ENCODE measurements at regions not wholly inside any gene's neighbourhood (a gene's known extent, or its start where the extent isn't known, plus 50 kb on each side); places are given as distances from the start of the nearest gene placed in this dataset.

- H4K8ac ChIP-seq (ENCODE audit: low read depth, low read length) = no peak overlapping the region
- no peak overlapping the region for H2BK12ac ChIP-seq (ENCODE audit: low read length)
- H4K12ac ChIP-seq (ENCODE audit: low read depth, low read length) = no peak overlapping the region
- no peak overlapping the region for H3K27ac ChIP-seq (ENCODE audit: low read depth, low read length)
- no CpG with 5 or more reads among the region's 3 CpGs for WGBS (ENCODE audit: extremely low coverage, insufficient coverage, insufficient read length)
- H3K4me1 ChIP-seq (ENCODE audit: control insufficient read depth in 1 of 2, insufficient read depth in 2 of 2, low read length in 2 of 2) = no peaks in the 10 kb centered on the region
- no peak overlapping the region for H3K18ac ChIP-seq (ENCODE audit: low read length)
- H3K23ac ChIP-seq (ENCODE audit: low read length) = no peak overlapping the region
- no peak overlapping the region for H3K4me3 ChIP-seq (ENCODE audit: low read depth, low read length)
- H2AFZ ChIP-seq (ENCODE audit: insufficient read depth, low read length, poor library complexity) = no peak overlapping the region
- H3K27me3 ChIP-seq (ENCODE audit: insufficient read depth, low read length) = no peaks in the 10 kb centered on the region
- no peaks in the 10 kb centered on the region for H3K36me3 ChIP-seq (ENCODE audit: control insufficient read depth in 1 of 2, insufficient read depth in 2 of 2, low read length in 2 of 2)
- no peak overlapping the region for H3K9ac ChIP-seq (ENCODE audit: low read length)
- no peaks in the 10 kb centered on the region for H3K9me3 ChIP-seq (ENCODE audit: insufficient read depth, low read depth, low read length)
- no peak overlapping the region for H2BK5ac ChIP-seq (ENCODE audit: low read depth, low read length, poor library complexity)
- no peaks in the 10 kb centered on the region for H3K79me1 ChIP-seq (ENCODE audit: low read length)
- DNase-seq = no peak
- H3K79me2 ChIP-seq (ENCODE audit: control insufficient read depth, insufficient read depth, low read length, poor library complexity) = no peaks in the 10 kb centered on the region
- H3K4me2 ChIP-seq (ENCODE audit: low read length) = no peak overlapping the region
- no peak overlapping the region for H4K91ac ChIP-seq (ENCODE audit: low read depth, low read length)
- H2BK120ac ChIP-seq (ENCODE audit: insufficient read depth, low read length, poor library complexity) = no peak overlapping the region
- no peak overlapping the region for H3K14ac ChIP-seq (ENCODE audit: low read length)
- H2AK5ac ChIP-seq (ENCODE audit: low read length) = no peak overlapping the region
- no peak overlapping the region for H3K4ac ChIP-seq (ENCODE audit: low read depth, low read length)
Observed at GRCh38 chr6:71088166-71088565, 131.3 kb upstream of the B3GAT2 start.

DNA sequence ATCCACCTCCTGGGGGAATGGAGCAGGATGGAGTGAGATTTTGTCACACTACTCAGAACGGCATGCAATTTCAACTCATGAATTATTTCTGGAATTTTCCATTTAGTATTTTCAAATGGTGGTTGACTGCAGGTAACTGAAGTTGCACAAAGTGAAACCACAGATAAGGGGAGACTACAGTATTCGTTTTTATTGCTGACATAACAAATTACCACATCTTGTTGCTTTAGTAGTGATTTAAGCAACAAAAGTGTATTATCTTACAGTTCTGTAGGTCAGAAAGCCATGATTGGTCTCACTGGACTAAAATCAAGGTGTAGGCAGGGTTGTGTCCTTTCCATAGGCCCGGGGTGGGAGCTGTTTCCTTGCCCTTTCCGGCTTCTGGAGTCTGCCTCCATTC lies 133.4 kb upstream of the B3GAT2 start:
- Histone ChIP-seq H2AK5ac (ENCODE audit: low read length) (no peak overlapping the region), H2AFZ (ENCODE audit: insufficient read depth, low read length, poor library complexity) (no peak overlapping the region), H3K9ac (ENCODE audit: low read length) (no peak overlapping the region), H3K23ac (ENCODE audit: low read length) (no peak overlapping the region), H4K12ac (ENCODE audit: low read depth, low read length) (no peak overlapping the region), H4K8ac (ENCODE audit: low read depth, low read length) (no peak overlapping the region), H2BK120ac (ENCODE audit: insufficient read depth, low read length, poor library complexity) (no peak overlapping the region), H2BK5ac (ENCODE audit: low read depth, low read length, poor library complexity) (no peak overlapping the region), H3K79me1 (ENCODE audit: low read length) (no peaks in the 10 kb centered on the region), H3K4ac (ENCODE audit: low read depth, low read length) (no peak overlapping the region), H3K4me3 (ENCODE audit: low read depth, low read length) (no peak overlapping the region), H3K27ac (ENCODE audit: low read depth, low read length) (no peak overlapping the region), H3K4me1 (ENCODE audit: control insufficient read depth in 1 of 2, insufficient read depth in 2 of 2, low read length in 2 of 2) (no peaks in the 10 kb centered on the region), H3K27me3 (ENCODE audit: insufficient read depth, low read length) (no peaks in the 10 kb centered on the region), H3K18ac (ENCODE audit: low read length) (no peak overlapping the region), H3K9me3 (ENCODE audit: insufficient read depth, low read depth, low read length) (no peaks in the 10 kb centered on the region), H3K4me2 (ENCODE audit: low read length) (no peak overlapping the region), H2BK12ac (ENCODE audit: low read length) (no peak overlapping the region), H3K14ac (ENCODE audit: low read length) (no peak overlapping the region), H3K36me3 (ENCODE audit: control insufficient read depth in 1 of 2, insufficient read depth in 2 of 2, low read length in 2 of 2) (no peaks in the 10 kb centered on the region), H3K79me2 (ENCODE audit: control insufficient read depth, insufficient read depth, low read length, poor library complexity) (no peaks in the 10 kb centered on the region), H4K91ac (ENCODE audit: low read depth, low read length) (no peak overlapping the region)
- peak; percentile 11 to 64 for DNase-seq
- no CpG with 5 or more reads among the region's 4 CpGs for WGBS (ENCODE audit: extremely low coverage, insufficient coverage, insufficient read length)

DNA sequence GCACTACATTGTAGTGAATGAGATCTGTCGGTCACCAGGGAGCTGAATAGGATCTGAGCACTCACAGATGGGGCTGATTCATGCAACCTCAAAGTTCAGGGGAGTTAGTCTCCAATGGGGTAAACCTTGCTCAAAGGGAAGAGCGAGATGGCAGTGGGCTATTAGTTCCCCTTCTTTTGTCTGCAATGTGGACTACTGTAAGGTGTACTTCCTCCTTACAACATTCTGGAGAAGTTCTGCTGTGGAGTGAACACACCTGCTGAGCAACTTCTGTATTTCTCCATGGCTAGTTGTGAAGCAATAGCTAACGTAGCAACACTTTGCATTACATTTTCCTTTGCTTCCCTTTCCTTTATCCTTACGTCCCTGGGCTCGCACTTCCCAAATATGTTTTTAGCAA lies 134.3 kb upstream of the B3GAT2 start:
- H2BK5ac ChIP-seq (ENCODE audit: low read depth, low read length, poor library complexity) = no peak overlapping the region
- no peaks in the 10 kb centered on the region for H3K36me3 ChIP-seq (ENCODE audit: control insufficient read depth in 1 of 2, insufficient read depth in 2 of 2, low read length in 2 of 2)
- no peak overlapping the region for H3K23ac ChIP-seq (ENCODE audit: low read length)
- no peak overlapping the region for H2AK5ac ChIP-seq (ENCODE audit: low read length)
- no peak overlapping the region for H4K8ac ChIP-seq (ENCODE audit: low read depth, low read length)
- H3K4ac ChIP-seq (ENCODE audit: low read depth, low read length) = no peak overlapping the region
- H4K12ac ChIP-seq (ENCODE audit: low read depth, low read length) = no peak overlapping the region
- H3K9me3 ChIP-seq (ENCODE audit: insufficient read depth, low read depth, low read length) = no peaks in the 10 kb centered on the region
- H3K4me3 ChIP-seq (ENCODE audit: low read depth, low read length) = no peak overlapping the region
- H3K4me1 ChIP-seq (ENCODE audit: control insufficient read depth in 1 of 2, insufficient read depth in 2 of 2, low read length in 2 of 2) = no peaks in the 10 kb centered on the region
- H2AFZ ChIP-seq (ENCODE audit: insufficient read depth, low read length, poor library complexity) = no peak overlapping the region
- H3K79me1 ChIP-seq (ENCODE audit: low read length) = no peaks in the 10 kb centered on the region
- peak in 1 of 2 donors; percentile 6 for DNase-seq
- no peak overlapping the region for H2BK12ac ChIP-seq (ENCODE audit: low read length)
- no peak overlapping the region for H3K14ac ChIP-seq (ENCODE audit: low read length)
- H3K79me2 ChIP-seq (ENCODE audit: control insufficient read depth, insufficient read depth, low read length, poor library complexity) = no peaks in the 10 kb centered on the region
- WGBS (ENCODE audit: extremely low coverage, insufficient coverage, insufficient read length) = no CpG with 5 or more reads among the region's 5 CpGs
- no peaks in the 10 kb centered on the region for H3K27me3 ChIP-seq (ENCODE audit: insufficient read depth, low read length)
- H2BK120ac ChIP-seq (ENCODE audit: insufficient read depth, low read length, poor library complexity) = no peak overlapping the region
- H4K91ac ChIP-seq (ENCODE audit: low read depth, low read length) = no peak overlapping the region
- no peak overlapping the region for H3K9ac ChIP-seq (ENCODE audit: low read length)
- no peak overlapping the region for H3K27ac ChIP-seq (ENCODE audit: low read depth, low read length)
- no peak overlapping the region for H3K18ac ChIP-seq (ENCODE audit: low read length)
- H3K4me2 ChIP-seq (ENCODE audit: low read length) = no peak overlapping the region

DNA sequence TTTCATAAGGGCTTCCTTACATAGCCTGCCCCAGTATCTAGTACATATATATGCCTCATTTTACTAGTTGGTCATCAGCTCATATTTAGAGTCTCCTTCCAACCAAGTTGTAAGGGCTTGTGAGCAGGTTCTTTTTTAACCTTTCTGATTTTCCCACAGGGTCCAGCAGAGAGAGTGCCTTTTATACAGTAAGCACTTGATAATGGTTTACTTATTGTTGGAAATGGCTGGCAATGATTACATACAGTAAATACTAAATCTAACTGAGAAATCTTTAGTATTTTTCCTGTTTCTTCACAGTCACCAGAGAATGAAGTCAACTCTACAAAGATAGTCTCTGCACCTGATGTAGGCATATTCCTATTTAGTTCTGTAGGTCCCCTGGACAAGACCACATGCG lies 135.1 kb upstream of the B3GAT2 start:
- Histone ChIP-seq H3K9ac (ENCODE audit: low read length) (no peak overlapping the region), H3K23ac (ENCODE audit: low read length) (no peak overlapping the region), H3K79me1 (ENCODE audit: low read length) (no peaks in the 10 kb centered on the region), H4K91ac (ENCODE audit: low read depth, low read length) (no peak overlapping the region), H3K4me1 (ENCODE audit: control insufficient read depth in 1 of 2, insufficient read depth in 2 of 2, low read length in 2 of 2) (no peaks in the 10 kb centered on the region), H3K9me3 (ENCODE audit: insufficient read depth, low read depth, low read length) (no peaks in the 10 kb centered on the region), H3K27ac (ENCODE audit: low read depth, low read length) (no peak overlapping the region), H3K14ac (ENCODE audit: low read length) (no peak overlapping the region), H3K79me2 (ENCODE audit: control insufficient read depth, insufficient read depth, low read length, poor library complexity) (no peaks in the 10 kb centered on the region), H3K27me3 (ENCODE audit: insufficient read depth, low read length) (no peaks in the 10 kb centered on the region), H2BK5ac (ENCODE audit: low read depth, low read length, poor library complexity) (no peak overlapping the region), H2BK120ac (ENCODE audit: insufficient read depth, low read length, poor library complexity) (no peak overlapping the region), H2AK5ac (ENCODE audit: low read length) (no peak overlapping the region), H2BK12ac (ENCODE audit: low read length) (no peak overlapping the region), H3K36me3 (ENCODE audit: control insufficient read depth in 1 of 2, insufficient read depth in 2 of 2, low read length in 2 of 2) (no peaks in the 10 kb centered on the region), H4K8ac (ENCODE audit: low read depth, low read length) (no peak overlapping the region), H4K12ac (ENCODE audit: low read depth, low read length) (no peak overlapping the region), H3K4me2 (ENCODE audit: low read length) (no peak overlapping the region), H3K18ac (ENCODE audit: low read length) (no peak overlapping the region), H3K4ac (ENCODE audit: low read depth, low read length) (no peak overlapping the region), H2AFZ (ENCODE audit: insufficient read depth, low read length, poor library complexity) (no peak overlapping the region), H3K4me3 (ENCODE audit: low read depth, low read length) (no peak overlapping the region)
- WGBS (ENCODE audit: extremely low coverage, insufficient coverage, insufficient read length) = no CpG with 5 or more reads among the region's 1 CpG
- no peak for DNase-seq
